Right ventricle myocardium inferior (tissue), 1 donor: ENCODE measurements at regions not wholly inside any gene's neighbourhood (a gene's known extent, or its start where the extent isn't known, plus 50 kb on each side); places are given as distances from the start of the nearest gene placed in this dataset.

Experiments used
- ATAC-seq: fragments of 200-7000 bp; cut with Tn5 transposase; one replicate; pipeline ENCODE4 v1.9.1; 2020; ENCODE audit warnings: mild to moderate bottlenecking, moderate library complexity
- DNase-seq: peaks from one replicate; pipeline ENCODE4 v3.0.0; 2021; ENCODE audit errors: missing footprints
- intact Hi-C: fragments of 100-400 bp; cut with DNase I; formaldehyde crosslinking; loops from one replicate; pipeline ENCODE4 v1.11.0; 2022
- donor health status: DM: no; HTN: yes; CAD: no; lungs with severe emphysema.

GRCh38 chr2:128494640-128495321 lies 176.1 kb upstream of the HS6ST1 start:
- ATAC-seq (peak; percentile 86), DNase-seq (no peak)
- intact Hi-C loops, result loop anchor here (1.0 to 2.0 kb wide), 3 partner anchors 27 to 172 kb away; no protein-coding TSS in a partner anchor

- no peak for ATAC-seq
- DNase-seq, result no peak
- intact Hi-C loops, result loop anchor here (2.0 kb wide), 2 partner anchors 149 to 173 kb away; no protein-coding TSS in a partner anchor
Measured at GRCh38 chr2:128495996-128496547, 177.4 kb upstream of the HS6ST1 start.

GRCh38 chr2:128496700-128497099 lies 178.0 kb upstream of the HS6ST1 start:
- no peak for ATAC-seq
- intact Hi-C loops, result no loop called here
- no peak for DNase-seq

DNA sequence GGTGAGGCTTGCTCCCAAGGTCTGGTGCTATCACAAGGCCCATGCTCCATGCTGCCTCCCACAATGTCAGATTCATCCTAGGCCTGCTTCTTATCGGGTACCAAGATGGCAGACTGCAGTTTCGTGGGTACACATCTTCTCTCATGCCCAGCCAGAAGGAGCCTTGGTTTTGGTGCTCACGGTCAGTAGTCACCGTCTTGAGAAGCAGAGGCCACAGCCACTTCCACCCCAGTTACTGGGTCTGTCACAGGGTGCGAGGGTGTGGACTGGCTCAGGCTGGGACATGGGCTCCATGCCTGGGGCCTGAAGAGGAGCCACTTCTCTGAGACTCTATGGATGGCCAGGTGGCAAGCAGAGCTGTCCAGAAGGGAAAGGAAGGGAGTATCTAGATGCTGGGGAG lies 178.8 kb upstream of the HS6ST1 start:
- no peak for DNase-seq
- intact Hi-C loops, result no loop called here

DNA sequence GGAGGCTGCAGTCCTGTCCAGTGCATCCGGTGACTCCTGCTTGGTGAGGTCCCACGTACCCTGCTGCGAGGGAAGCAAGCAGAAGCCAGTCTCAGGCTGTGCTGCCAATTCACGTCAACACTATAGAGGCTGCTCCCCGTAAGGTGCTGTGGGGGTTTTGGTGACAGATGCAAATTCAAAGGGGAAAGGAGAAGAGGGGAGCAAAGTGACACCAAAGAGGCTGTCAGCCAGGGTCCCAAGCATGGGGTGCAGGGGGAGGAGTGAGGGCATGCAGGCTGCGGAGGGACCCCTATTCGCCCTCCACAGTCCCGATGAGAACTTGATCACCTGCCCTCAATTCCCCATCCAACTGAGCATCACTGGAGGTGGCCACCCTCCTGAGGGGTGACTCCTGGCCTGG lies 179.4 kb upstream of the HS6ST1 start:
- ATAC-seq (no peak), DNase-seq (no peak)
- intact Hi-C loops, result no loop called here

More for the DNA sequence above, 178.8 kb upstream of the HS6ST1 start:
- no peak for ATAC-seq

DNA sequence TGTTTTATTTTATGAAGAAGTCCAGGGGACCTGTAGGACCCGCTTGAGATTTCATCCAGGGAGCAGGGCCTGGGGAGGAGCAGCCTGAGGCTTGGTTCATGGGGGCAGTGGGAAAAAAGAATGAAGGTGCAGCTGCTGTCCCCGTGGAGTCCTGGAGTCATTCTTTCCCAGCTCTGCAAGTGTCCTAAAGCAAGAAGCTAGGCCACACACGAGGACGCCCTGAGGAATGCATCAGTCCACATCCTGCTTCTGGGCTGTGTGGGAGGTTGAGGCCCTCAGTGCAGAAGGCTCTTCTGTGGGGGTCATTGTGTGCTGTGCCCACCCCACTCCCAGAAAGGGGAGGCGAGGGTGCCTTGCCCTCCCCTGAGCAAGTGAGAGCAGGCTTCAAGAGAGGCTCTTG lies 179.9 kb upstream of the HS6ST1 start:
- intact Hi-C loops, result no loop called here
- DNase-seq, result no peak
- ATAC-seq, result no peak

DNA sequence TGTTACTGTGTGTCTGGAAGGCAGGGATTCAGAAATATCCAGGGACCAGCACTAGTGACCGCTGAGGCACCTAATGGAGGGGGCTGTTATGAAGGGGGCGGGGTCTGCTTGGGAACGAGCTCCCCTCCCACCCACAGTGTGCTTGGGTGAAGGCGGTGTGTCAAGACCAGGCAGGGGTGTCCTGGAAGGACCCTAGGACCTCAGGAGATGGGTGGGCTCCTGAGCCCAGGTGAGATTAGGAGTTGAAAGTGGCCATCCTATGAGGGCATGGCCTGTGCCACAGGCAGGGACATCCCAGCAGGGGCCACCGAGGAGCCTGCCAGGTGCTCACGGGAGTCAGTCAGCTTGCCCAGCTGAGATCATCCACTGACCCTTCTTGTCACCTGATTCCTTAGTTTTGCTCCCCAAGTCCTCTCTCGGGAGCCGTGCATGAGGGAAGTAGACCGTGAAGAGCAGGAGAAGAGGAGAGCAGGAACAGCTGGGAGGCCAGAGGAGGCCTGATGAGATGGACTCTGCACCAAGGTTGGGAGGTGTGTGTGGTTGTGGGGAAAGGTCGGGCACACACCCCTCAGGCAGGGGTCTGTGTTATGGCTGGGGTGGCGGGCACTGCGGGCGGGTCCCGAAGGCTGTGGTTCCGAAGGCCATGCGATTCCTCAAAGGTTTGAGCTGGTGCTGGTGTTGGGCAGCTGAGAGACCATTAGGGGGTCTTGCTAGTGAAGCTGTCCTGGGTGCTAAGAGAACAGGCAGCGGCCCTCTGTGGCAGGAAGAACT lies 180.9 kb upstream of the HS6ST1 start:
- no peak for ATAC-seq
- intact Hi-C loops, result no loop called here

DNA sequence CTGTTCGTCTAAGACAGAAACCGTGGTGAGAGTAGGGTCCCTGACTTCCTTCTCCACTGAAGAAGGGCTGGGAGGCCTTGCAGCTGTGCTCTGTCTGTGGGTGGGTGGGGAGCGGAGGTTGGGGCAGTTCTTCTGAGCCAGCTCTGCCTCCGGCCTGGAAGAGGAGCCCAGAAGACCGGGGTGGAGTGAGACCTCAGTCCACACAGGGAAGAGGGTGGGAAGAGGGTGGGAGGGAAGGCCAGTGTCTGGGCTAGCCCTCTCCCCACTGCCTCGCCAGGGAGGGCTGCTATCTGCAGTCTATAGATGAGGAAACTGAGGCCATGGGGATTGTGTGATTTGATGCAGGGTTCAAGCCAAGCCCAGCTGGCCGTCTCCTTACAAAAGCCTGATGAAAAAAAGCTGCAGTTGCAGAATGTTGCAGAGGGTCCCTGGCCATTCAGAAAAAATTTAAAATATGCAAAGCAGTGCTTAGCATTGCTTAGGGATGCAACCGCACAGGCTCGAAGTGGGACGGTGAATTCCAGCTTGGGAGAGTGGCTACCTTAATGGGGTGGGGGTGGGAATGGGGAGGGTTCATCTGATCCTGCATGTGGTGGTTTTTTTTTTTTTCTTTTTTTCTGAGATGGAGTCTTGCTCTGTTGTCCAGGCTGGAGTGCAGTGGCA lies 181.6 kb upstream of the HS6ST1 start:
- no peak for ATAC-seq
- intact Hi-C loops, result no loop called here
- DNase-seq, result no peak

More for the DNA sequence above, 180.9 kb upstream of the HS6ST1 start:
- no peak for DNase-seq

GRCh38 chr2:128501006-128501690 lies 182.5 kb upstream of the HS6ST1 start:
- DNase-seq, result no peak
- intact Hi-C loops, result no loop called here
- ATAC-seq, result no peak

GRCh38 chr2:128501700-128502099 lies 183.0 kb upstream of the HS6ST1 start:
- DNase-seq (no peak), ATAC-seq (no peak)
- intact Hi-C loops, result no loop called here

DNA sequence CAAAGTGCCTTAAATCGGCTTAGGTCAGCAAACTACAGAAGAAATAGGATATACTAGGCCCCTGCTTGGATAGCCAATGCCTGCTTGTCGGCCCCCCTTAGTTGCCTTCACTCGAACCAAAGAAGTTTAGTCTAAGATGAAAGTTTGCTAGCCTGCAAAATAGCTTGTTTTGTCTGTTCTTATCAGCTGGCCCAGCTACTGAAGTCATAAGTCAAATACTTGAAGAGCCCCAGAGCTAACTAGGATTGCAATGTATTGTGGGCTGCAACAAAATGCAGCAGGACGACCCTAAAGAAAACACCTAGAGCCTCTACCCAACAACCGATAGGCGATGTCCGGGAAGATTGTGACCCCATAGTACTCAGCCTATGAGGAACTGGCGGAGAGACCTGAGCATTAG lies 183.5 kb upstream of the HS6ST1 start:
- ATAC-seq, result no peak
- intact Hi-C loops, result no loop called here

GRCh38 chr2:128502638-128503246 lies 184.1 kb upstream of the HS6ST1 start:
- intact Hi-C loops, result no loop called here
- no peak for DNase-seq
- no peak for ATAC-seq

More for the DNA sequence above, 183.5 kb upstream of the HS6ST1 start:
- no peak for DNase-seq

DNA sequence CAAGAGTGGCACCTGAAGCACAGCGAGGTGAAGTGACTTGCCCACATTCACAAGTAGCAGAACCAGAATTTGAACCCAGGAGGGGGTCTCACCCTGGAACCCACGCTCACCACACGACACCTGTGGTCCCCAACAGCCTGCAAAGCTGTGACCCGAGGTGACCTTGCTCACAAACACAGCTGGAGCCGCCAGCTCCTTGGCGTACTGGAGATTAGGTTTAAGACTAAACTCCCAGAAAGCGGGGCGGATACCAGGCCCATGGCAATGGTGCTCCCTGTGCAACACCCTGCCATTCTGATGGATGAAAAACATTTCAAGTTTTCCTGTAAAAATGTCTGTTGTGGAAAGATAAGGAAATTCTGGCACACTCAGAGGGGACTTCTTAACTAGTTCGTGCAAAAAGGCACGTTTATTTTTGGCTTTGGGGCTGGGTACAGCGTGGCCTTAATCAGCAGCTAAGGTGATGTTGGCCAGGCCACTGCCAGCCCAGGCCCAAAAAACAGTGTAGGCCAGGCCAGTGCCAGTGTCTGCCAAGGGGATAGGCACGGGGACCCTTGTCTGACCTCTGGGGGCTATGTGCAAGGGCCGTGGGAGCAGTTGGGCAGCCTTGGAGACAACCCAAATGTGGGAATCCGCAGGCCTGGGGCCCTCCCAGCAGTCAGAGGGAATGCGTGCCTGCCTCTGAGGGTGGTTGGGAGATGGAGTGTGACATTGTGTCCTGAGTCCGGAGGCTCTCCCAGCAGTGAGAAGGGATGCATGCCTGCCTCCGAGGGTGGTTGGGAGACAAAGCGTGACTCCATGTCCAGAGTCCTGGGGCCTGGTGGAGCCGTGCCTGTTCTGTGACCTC lies 185.0 kb upstream of the HS6ST1 start:
- no peak for DNase-seq

GRCh38 chr2:128504246-128505149 lies 185.8 kb upstream of the HS6ST1 start:
- intact Hi-C loops, result no loop called here
- DNase-seq, result no peak
- peak; percentile 5 for ATAC-seq

More for the DNA sequence above, 185.0 kb upstream of the HS6ST1 start:
- ATAC-seq, result peak; percentile 72
- intact Hi-C loops, result no loop called here

DNA sequence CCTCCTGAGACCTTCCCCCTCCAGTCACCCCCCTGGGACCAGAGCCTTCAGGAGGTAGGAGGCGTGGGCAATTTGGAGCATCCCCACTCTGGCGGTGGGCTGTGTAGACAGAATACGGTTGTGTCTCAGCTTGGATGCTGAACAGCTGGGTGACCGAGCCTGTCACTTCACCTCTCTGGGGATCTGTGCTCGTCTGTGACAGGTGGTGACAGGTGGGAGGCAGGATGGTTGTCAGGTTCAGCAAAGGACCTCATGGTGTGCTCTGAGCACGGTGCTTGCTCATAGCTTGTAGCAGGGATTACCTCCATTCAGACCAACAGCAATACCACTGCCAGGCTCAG lies 186.5 kb upstream of the HS6ST1 start:
- no peak for DNase-seq
- ATAC-seq, result no peak
- intact Hi-C loops, result no loop called here

DNA sequence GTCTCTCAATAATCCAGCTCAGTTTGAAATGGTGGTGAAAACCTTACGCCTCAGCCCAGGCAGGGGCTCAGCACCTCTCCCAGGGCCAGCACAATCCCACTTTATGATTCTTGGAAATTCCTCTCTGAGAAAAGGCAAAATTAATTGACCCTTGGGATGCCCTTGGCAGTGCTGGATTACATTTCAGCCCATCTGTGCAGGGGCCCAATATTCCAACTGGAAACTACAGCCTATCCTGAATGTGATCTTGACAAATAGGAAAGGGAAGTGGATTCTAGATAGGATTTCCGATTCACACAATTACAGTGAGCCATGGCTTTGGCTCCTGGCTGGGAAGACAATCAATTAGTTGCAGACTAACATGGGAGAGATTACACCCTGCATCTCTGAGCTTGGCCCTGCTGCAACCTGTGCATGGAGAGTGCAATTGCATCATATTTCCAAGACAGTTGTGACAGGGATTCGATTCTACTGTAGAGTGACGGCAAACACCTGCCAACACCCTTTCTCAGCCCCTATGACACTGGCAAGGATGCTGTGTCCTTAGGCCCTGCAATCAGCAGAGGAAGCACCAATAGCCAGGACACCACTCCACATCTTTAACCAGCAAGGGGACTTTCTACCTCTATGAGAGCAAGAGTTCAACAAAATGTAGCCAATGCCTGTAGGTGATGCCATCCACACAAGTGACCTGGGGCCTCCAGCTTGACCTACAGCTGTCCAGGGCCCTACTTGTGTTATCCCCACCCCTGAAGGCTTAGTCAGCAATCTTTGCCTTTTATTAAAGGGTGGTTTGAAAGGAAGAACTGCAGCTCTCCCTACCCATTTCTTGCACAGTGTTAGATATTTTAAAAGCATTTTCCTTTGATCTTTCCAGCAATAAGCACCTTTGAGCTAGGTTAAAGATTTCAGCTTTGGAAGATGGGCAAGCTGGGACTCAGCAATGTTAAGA lies 187.2 kb upstream of the HS6ST1 start:
- DNase-seq, result no peak
- no peak for ATAC-seq
- intact Hi-C loops, result no loop called here
